Progenitor cell of endocrine pancreas (in vitro differentiated cells): ENCODE measurements at regions not wholly inside any gene's neighbourhood (a gene's known extent, or its start where the extent isn't known, plus 50 kb on each side); places are given as distances from the start of the nearest gene placed in this dataset.

Experiments used
- DNase-seq: peaks from one replicate; pipeline ENCODE4 v3.0.0; 2021; ENCODE audit warnings: low spot score; ENCODE audit not compliant: unreplicated experiment
- H3K27ac Mint-ChIP-seq: 2 replicates; pipeline ENCODE4 v1.8.0; 2021; ENCODE audit warnings: mild to moderate bottlenecking, moderate library complexity, mixed read lengths
- H3K27me3 Mint-ChIP-seq: 2 replicates; pipeline ENCODE4 v1.8.0; 2021; ENCODE audit warnings: mixed read lengths
- H3K36me3 Mint-ChIP-seq: 2 replicates; pipeline ENCODE4 v1.8.0; 2022; ENCODE audit warnings: mixed read lengths; ENCODE audit not compliant: insufficient read depth
- H3K4me1 Mint-ChIP-seq: 2 replicates; pipeline ENCODE4 v1.8.0; 2021; ENCODE audit warnings: low read depth, mixed read lengths
- H3K4me3 Mint-ChIP-seq: 2 replicates; pipeline ENCODE4 v1.8.0; 2021; ENCODE audit warnings: low read depth, mild to moderate bottlenecking, moderate library complexity, mixed read lengths
- H3K9me3 Mint-ChIP-seq: 2 replicates; pipeline ENCODE4 v1.8.0; 2021; ENCODE audit warnings: low read depth, mixed read lengths
- TF ChIP-seq, protein P1 (sequence below): fragments of 200-600 bp; sonication (generic); IDR thresholded peaks from one replicate; pipeline ENCODE4 v1.5.0; 2021; ENCODE audit warnings: antibody characterized with exemption, mild to moderate bottlenecking; ENCODE audit not compliant: unreplicated experiment

- Mint-ChIP-seq H3K27me3 (no peaks in the 10 kb centered on the region), H3K4me1 (no peaks in the 10 kb centered on the region), H3K9me3 (peaks cover 48% of the 10 kb centered on the region), H3K4me3 (no peak overlapping the region), H3K27ac (no peak overlapping the region), H3K36me3 (peaks cover 44% of the 10 kb centered on the region)
- TF ChIP-seq, protein P1, sequence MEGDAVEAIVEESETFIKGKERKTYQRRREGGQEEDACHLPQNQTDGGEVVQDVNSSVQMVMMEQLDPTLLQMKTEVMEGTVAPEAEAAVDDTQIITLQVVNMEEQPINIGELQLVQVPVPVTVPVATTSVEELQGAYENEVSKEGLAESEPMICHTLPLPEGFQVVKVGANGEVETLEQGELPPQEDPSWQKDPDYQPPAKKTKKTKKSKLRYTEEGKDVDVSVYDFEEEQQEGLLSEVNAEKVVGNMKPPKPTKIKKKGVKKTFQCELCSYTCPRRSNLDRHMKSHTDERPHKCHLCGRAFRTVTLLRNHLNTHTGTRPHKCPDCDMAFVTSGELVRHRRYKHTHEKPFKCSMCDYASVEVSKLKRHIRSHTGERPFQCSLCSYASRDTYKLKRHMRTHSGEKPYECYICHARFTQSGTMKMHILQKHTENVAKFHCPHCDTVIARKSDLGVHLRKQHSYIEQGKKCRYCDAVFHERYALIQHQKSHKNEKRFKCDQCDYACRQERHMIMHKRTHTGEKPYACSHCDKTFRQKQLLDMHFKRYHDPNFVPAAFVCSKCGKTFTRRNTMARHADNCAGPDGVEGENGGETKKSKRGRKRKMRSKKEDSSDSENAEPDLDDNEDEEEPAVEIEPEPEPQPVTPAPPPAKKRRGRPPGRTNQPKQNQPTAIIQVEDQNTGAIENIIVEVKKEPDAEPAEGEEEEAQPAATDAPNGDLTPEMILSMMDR: no peak
- DNase-seq: no peak
Measured at GRCh38 chr10:95122736-95123135, 53.4 kb upstream of the CYP2C8 start.

GRCh38 chr10:95121904-95122303 lies 52.6 kb upstream of the CYP2C8 start:
- H3K27ac Mint-ChIP-seq: no peak overlapping the region
- no peaks in the 10 kb centered on the region for H3K4me1 Mint-ChIP-seq
- H3K27me3 Mint-ChIP-seq: no peaks in the 10 kb centered on the region
- DNase-seq: no peak
- H3K36me3 Mint-ChIP-seq: peaks cover 47% of the 10 kb centered on the region
- H3K4me3 Mint-ChIP-seq: no peak overlapping the region
- H3K9me3 Mint-ChIP-seq: peaks cover 54% of the 10 kb centered on the region
- TF ChIP-seq, protein P1: no peak
